Calu3 (cell line): ENCODE measurements at regions not wholly inside any gene's neighbourhood (a gene's known extent, or its start where the extent isn't known, plus 50 kb on each side); places are given as distances from the start of the nearest gene placed in this dataset.
A peak's percentile ranks its signal among the peaks of the same experiment; 100 is the strongest.

Experiments used
- BruUV-seq: library from RNA; stranded (reverse); fragments of 400-500 nt; replicated peaks from 2 replicates; lab custom pipeline; 2021; lab: Mats Ljungman, UMichigan
- CTCF ChIA-PET: fragments of 300-600 bp; sonication (Branson Sonifier 250); formaldehyde crosslinking; loops from one replicate; lab custom pipeline; 2022; ENCODE audit warnings: antibody characterized with exemption; lab: Charles Lee
- DNase-seq: peaks from one replicate; pipeline ENCODE4 v3.0.0; 2022
- H3K27ac Mint-ChIP-seq: one replicate; pipeline ENCODE4 v1.8.0; 2022; ENCODE audit warnings: mixed read lengths; ENCODE audit not compliant: unreplicated experiment
- H3K27me3 Mint-ChIP-seq: one replicate; pipeline ENCODE4 v1.8.0; 2022; ENCODE audit warnings: mixed read lengths; ENCODE audit not compliant: unreplicated experiment
- H3K36me3 Mint-ChIP-seq: one replicate; pipeline ENCODE4 v1.8.0; 2022; ENCODE audit warnings: mild to moderate bottlenecking, moderate library complexity, mixed read lengths; ENCODE audit not compliant: insufficient read depth, unreplicated experiment
- H3K4me1 Mint-ChIP-seq: one replicate; pipeline ENCODE4 v1.8.0; 2022; ENCODE audit warnings: mild to moderate bottlenecking, low read depth, mixed read lengths; ENCODE audit not compliant: unreplicated experiment
- H3K4me3 Mint-ChIP-seq: one replicate; pipeline ENCODE4 v1.8.0; 2022; ENCODE audit warnings: mild to moderate bottlenecking, low read depth, moderate library complexity, mixed read lengths; ENCODE audit not compliant: unreplicated experiment
- H3K9me3 Mint-ChIP-seq: one replicate; pipeline ENCODE4 v1.8.0; 2022; ENCODE audit warnings: low read depth, mixed read lengths; ENCODE audit not compliant: unreplicated experiment
- CTCF ChIP-seq: fragments of 200-600 bp; IDR thresholded peaks from one replicate; pipeline ENCODE4 v1.8.0; 2022; ENCODE audit warnings: antibody characterized with exemption; ENCODE audit not compliant: unreplicated experiment
- intact Hi-C: fragments of 100-400 bp; cut with micrococcal nuclease; formaldehyde crosslinking; loops from one replicate; pipeline ENCODE4 v1.10.0; 2022; ENCODE audit not compliant: unreplicated experiment

DNA sequence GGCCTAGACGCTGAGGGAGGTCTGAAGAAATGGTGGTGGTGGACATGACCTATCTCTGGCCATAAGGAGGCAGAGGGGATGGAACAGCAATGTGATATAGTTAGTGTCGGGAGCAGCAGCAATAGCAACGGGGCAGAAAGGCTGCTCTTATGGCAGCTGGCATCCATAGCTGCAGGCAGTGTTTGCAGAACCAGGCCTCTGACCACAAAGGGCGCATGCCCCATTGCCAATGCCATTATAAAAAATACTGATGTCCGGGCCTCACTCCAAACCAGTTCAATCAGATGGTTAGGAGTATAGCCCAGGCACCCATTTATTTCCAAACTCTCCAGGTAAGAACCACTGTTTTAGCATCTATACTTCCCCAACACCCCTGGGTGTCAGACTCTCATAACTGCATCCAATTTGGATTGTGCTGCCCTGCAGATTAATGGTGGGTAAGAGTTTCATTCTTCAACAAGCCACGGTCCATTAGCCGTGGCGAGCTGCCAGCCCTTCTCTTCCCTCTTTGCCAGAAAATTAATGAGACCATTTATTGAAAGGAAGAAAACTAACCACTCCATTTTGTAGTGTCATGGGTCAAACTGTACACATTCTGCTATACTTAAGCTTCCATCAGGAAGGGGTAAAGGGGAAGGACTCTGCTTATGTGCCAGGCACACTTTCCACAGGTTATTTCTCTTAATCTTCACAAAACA is 72.8 kb upstream of the SPON1 start:
- Mint-ChIP-seq H3K4me3 (no peak overlapping the region), H3K27ac (no peak overlapping the region)
- BruUV-seq, result no TSS peak

GRCh38 chr11:13891911-13892310 is 70.6 kb upstream of the SPON1 start:
- CTCF ChIA-PET, result no interaction called here
- H3K36me3 Mint-ChIP-seq, result no peaks in the 10 kb centered on the region
- no peak for TF ChIP-seq CTCF
- H3K27me3 Mint-ChIP-seq, result no peaks in the 10 kb centered on the region
- H3K4me3 Mint-ChIP-seq, result no peak overlapping the region
- peaks cover 9% of the 10 kb centered on the region for H3K4me1 Mint-ChIP-seq
- no peak for DNase-seq
- no peak overlapping the region for H3K27ac Mint-ChIP-seq
- H3K9me3 Mint-ChIP-seq, result no peaks in the 10 kb centered on the region
- intact Hi-C loops, result no loop called here
- no TSS peak for BruUV-seq

More for the DNA sequence above, 72.8 kb upstream of the SPON1 start:
- no peak for DNase-seq
- Mint-ChIP-seq H3K27me3 (peaks cover 6% of the 10 kb centered on the region), H3K4me1 (peaks cover 4% of the 10 kb centered on the region), H3K36me3 (no peaks in the 10 kb centered on the region), H3K9me3 (no peaks in the 10 kb centered on the region)
- CTCF ChIA-PET, result no interaction called here
- no peak for TF ChIP-seq CTCF
- intact Hi-C loops, result no loop called here

DNA sequence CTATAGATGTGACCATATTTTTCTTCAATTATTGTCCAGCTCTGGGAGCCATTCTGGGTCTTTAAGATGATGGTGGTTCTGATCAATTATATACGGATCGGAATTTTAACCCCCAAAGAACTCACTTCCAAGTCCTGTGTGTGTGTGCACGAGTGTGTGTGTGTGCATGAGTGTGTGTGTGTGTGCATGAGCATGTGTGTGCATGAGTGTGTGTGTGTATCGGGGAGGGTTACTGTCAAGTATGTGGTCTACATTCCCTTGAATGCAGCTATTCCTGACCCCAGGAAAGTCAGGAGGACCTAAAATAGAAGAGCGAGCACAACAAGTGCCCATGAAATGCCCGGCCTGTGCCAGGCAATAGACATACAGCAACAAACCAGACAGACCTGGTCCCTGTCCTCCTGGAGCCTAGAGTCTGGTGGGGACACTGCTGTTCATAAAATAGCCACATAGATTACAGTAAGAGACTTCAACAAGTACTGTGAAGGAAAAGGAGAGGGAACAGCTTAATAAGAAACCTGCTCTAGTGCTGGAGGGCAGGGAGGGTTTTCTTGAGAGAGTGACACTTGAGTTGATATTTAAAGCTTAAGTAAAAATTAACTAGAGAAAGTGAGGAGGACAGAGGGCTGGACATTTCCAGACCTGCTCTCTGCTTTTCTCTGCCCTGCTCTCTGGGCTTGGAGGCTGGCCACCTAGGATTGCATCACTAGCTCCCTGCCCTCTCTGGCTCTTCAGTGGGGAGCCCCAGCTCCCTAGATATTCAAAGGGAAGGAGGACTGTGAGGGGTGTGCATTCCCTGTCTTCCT is 66.1 kb upstream of the SPON1 start:
- Mint-ChIP-seq H3K9me3 (no peaks in the 10 kb centered on the region), H3K4me1 (peaks cover 9% of the 10 kb centered on the region), H3K27ac (no peak overlapping the region), H3K36me3 (no peaks in the 10 kb centered on the region), H3K4me3 (no peak overlapping the region), H3K27me3 (peaks cover 21% of the 10 kb centered on the region)
- intact Hi-C loops, result no loop called here
- BruUV-seq, result no TSS peak
- no peak for TF ChIP-seq CTCF
- CTCF ChIA-PET, result interaction anchor here (0.8 kb wide), 1 partner anchor 23 kb away, joined by 3 read pairs; no protein-coding TSS in a partner anchor
- peak; percentile 5 for DNase-seq

GRCh38 chr11:13896981-13897353 is 65.6 kb upstream of the SPON1 start:
- Mint-ChIP-seq H3K27ac (no peak overlapping the region), H3K27me3 (peaks cover 21% of the 10 kb centered on the region), H3K9me3 (no peaks in the 10 kb centered on the region), H3K4me3 (no peak overlapping the region), H3K4me1 (peaks cover 9% of the 10 kb centered on the region), H3K36me3 (no peaks in the 10 kb centered on the region)
- intact Hi-C loops, result no loop called here
- no peak for DNase-seq
- BruUV-seq, result no TSS peak
- no peak for TF ChIP-seq CTCF
- CTCF ChIA-PET, result interaction anchor here (0.8 kb wide), 1 partner anchor 23 kb away, joined by 3 read pairs; no protein-coding TSS in a partner anchor
